GM21723 (cell line): ENCODE measurements at regions not wholly inside any gene's neighbourhood (a gene's known extent, or its start where the extent isn't known, plus 50 kb on each side); places are given as distances from the start of the nearest gene placed in this dataset.
"Not testable (repeated sequence)": the region's sequence is repeated elsewhere in the genome, so short reads cannot be mapped to it uniquely, and the experiment has no call there.

Source experiments
- ATAC-seq: cut with Tn5 transposase; IDR thresholded peaks from one replicate; pipeline ENCODE4 v1.9.1; 2021; ENCODE audit warnings: mild to moderate bottlenecking, moderate library complexity; ENCODE audit not compliant: unreplicated experiment

DNA sequence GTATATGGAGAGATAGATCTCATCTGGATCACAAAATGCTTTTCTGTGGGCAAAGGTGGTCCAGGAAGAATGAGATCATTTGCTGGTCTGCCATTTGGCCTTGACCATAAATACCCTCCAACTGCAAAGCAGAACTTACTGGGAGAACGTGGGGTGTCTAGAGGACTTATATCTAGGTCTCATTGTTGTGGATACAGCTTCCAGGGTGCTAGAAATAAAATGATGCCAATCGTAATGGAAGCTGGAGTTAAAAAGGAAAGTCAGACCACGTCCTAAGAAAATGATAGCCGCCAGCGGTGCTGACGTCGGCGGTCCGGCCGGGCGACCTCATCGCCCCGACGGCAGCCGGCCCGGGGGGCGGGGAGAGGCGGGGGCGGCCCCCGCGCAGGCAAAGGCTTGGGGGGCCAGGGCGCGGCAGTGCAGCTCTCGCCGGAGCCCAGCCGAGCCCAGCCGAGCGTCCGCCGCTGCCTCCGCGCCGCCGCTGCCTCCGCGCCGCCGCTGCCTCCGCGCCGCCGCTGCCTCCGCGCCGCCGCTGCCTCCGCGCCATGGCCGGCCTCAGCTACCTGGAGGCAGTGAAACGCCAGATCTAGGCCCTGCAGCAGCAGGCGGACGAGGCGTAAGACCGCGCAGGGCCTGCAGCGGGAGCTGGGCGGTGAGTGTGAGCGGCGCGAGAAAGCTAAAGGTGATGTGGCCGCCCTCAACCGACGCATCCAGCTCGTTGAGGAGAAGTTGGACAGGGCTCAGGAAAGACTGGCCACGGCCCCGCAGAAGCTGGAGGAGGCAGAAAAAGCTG is 89.5 kb downstream of the EOMES start:
- ATAC-seq = peak; percentile 90

DNA sequence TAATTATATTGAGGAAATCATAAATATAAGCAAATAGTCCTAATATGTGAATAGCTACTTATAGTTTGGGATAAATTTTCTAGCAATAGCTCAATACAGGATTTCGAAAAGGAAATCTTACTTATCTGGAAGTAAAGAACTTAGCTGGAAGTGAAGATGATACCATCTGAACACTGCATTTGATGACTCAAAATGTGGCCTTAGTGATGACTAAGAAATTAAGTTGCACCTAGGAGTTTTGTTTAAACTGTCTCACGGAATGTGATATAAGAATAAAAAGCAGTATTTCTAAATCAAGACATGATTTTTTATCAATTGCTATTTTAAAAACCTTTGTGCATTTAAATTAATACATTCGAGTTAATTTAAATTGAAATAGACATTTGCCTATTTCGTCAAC is 91.2 kb downstream of the EOMES start:
- ATAC-seq = no peak

DNA sequence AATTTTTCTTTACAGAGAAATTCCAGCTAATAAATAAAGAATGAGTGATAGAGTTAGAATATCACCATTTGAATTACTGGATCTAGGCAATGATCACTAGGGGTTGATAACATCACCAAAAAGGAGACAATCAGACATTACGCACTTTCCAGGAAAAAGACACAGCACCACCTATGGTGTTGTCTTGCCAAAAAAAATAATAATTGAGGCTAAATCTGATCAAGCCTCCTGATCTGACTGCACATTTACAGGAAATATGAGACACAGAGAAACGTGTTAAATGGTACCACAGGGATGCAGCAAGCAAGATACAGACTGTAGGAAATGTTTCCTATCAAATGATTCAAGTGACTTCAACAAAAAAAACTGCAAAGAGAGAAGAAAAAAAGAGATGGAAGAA is 92.8 kb downstream of the EOMES start:
- ATAC-seq = no peak

DNA sequence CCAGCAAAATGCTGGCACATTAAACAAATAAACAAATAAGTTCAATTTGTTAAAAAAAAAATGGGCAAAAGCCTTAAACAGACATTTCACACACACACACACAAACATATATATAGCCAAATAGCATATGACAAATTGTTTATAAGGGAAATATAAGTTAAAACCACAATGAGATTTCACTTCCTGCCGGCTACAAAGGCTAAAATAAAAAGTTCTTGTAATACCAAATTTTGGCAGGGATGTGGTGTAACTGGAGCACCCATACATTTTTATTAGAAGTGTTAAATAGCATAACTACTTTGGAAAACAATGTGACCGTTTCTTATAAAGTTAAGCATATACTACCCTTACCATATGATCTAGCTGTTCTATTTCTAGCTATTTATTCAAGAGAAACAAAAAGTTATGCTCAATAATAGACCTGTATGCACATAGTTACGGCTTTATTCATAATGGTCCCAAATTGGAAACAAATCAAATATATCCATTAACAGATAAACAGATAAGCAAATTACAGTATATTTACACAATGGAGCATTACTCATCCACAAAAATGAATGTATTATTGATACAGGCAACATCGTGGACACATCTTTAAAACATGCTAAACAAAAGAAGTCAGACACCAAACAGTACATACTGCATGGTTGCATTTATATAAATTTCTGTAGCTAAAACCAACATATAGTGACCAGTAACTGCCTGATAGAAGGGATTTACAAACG is 93.9 kb downstream of the EOMES start:
- no peak for ATAC-seq

DNA sequence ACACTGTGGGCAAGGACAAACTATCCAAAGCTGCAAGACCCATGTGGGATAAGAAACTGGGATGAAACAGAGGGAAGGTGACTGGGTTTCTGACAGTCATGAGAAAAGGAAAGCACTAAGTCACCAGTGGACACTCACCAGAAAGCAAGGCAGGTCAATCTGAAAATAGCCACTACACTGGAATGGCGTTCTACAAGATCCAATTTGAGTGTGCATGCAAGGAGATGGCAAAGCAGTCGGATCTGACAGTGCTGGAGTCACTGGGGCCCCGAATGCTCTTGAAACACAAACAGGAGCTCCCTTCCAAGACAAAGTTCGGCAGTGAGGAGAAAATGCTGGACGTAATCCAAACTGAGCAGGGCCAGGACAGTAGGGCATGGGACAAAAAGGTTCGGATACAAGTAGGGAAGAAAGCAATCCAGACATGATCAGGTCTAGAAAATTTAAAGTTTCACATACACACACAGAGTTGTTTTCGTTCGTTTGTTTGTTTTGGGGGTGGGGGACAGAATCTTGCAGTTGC is 95.5 kb downstream of the EOMES start:
- ATAC-seq = no peak

DNA sequence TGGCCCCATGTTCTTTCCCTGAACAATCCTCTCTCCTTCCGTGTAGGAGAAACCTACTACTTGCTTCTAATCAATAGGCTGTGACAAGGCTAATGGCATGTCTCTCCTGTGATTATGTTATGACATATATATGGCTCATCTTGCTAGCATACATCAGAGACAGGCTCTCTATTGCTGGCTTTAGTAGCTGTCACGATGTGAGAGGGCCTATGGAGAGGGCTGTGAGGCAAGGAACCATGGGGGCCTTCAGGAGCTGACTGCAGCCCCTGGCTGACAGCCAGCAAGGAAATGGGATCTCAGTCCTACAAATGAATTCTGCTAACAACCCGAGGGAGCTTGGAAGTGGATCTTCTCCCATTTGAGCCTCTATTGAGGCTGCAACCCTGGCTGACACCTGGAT is 96.3 kb downstream of the EOMES start:
- ATAC-seq = no peak

DNA sequence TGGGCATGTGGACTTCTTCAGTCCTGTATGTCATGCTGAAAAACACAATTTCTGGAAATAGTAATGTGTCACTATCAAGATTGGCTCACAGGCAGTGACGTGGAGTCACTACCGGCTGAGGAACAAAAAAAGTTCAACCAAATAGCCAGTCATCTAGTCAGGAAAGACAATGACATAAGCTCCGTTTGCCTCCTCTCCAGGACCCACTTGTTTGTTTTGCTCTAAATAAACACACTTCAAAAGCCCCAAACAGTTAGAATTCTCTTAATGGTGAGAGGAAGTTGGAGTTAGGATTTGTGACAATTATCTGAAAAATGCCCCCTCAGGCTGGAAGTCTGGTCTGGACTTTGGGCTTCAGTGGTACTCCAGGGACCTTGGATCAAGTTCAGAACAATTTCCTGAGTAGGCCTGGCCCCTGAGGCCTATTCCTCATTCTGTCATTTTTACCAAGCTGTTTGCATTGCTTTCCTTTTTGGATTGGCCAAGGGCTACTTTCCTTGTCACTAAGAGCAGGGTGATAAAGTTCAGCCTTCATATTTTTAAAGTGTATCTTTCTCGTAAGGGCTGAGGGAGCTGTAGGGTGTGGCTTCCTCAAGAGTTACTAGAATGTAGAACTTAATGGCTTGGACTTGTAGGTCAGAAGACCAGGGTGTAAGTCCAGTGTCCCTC is 98.9 kb downstream of the EOMES start:
- no peak for ATAC-seq

DNA sequence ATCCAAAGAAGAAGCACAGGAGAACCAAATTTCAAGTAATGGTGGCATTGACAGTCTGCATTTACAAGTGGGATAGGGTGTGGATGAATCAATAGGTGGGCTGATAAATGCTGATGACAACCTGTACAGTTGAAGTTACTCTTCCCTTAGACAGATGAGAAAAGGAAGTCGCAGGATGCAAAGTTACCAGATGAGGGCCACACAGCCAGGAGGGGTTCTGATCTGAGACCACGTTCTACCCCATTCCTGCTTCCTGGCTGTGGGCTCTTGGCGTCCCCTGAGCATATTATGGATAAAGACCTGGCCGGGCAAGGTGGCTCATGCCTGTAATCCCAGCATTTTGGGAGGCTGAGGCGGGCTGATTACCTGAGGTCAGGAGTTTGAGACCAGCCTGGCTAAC is 104.6 kb downstream of the EOMES start:
- no peak for ATAC-seq

DNA sequence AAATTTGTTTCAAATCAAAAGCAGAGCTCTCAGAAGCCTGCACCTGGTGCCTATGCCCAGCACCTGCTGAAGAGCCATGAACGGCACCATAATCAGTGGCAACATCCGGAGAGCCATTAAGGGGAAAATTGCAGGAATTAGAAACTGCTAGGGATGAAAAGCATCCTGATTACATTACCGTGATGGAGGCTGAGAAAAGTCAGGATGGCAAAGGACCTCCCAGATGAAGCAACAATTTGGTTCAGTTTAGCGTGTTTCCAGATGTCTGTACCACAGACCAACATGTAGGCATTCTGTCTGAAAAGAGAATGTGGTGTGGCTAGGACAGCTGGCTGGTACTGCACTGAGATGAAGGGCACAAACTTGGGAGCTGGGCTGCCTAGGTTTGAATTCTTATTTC is 106.1 kb downstream of the EOMES start:
- ATAC-seq = no peak

DNA sequence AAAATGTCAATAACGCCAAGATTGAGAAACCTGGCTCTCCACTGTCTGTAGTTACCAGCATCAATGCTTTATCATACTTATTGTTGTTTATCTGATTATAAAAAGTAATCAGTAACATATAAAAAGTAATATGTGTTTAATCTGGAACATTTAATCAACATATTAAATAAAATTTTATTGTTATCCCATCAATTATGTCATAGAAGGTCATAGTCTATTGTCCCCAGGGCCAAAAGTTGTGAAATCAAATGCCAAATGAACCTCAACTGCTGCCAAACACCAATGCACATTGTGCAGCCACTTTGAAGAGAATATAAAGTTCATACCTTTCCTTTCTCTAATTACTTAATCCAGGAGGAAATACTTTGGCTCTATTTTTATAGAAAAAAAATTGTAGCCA is 106.6 kb downstream of the EOMES start:
- ATAC-seq = no peak

DNA sequence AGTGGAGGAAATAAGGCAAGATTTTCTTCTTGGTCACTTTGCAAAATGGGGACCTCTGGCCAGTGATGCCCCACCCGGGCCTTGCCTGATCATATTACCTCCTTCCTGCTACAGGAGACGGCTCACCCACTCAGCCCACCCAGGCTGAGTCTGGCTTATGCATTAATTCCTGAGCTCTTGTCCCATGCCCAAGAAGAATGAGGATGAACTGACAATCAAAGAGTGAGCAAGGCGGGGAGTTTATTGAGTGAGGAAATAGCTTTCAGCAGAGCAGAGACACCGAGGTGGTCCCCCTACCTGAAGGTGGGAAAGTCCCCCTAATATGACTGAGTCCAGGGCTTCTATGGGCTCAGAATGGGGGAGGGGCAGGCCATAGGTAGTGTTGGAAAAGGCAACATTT is 107.5 kb downstream of the EOMES start:
- no peak for ATAC-seq

DNA sequence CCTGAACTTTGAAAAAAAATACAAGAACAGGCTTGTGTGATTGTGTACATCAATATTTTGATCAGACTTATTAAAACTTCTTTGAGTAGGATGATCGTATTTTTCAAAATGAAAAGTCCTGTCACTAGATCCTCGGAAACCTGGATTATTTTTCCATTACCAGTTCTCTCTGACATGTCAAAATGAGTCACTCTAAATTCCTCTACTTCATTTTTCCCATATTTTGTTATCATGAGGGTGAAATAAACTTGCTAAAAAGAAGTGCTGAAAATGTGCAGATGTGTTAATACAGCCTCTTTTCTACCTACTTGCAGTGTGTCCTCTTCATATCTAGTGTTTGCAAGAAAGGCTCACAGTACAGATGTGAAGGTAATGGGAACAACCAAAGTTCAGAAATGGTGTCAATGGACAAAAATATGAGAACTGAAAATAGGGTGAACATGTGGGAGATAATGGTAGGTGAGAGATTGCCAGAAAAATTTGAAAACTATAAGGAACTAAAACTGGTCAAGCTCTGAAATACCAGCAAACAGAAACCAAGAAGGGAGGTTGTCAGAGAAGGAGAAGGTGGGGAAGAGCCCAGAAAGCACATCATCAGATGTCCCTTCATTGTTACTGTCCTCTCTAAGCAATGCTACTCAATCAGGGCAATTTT is 108.2 kb downstream of the EOMES start:
- no peak for ATAC-seq

DNA sequence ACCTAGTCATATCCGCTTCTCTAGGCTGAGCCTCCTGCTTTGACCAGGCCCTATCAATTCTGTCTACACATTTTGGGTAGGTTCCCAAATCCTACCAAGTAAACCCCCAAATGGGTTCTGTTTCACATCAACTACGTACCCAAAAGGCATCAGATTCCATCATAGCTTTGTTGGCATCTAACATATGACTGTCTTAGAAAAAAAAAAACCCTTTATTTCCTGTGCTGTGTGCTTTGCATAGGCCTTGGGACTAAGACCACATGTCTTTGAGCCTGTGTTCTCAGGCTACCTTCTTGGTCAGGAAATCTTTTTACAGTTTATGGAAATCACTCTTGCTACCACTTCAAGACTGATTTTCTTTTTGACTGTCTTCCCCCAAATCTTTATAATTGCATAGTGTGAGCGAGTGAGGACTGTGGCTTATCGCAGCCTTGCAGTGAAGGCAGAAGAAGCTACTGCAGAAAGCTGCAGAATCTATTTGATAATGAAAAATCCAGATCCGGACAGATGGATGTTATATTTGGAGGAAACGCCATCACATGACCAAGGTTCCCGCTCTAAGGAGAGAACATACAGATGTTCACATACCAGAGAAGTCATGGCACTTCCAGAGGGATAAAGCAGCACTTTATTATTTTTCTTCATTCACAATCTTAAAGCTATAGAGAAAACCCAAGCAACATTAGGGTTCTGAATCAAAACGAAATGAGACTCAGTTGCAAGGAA is 111.2 kb downstream of the EOMES start:
- ATAC-seq = peak; percentile 51

DNA sequence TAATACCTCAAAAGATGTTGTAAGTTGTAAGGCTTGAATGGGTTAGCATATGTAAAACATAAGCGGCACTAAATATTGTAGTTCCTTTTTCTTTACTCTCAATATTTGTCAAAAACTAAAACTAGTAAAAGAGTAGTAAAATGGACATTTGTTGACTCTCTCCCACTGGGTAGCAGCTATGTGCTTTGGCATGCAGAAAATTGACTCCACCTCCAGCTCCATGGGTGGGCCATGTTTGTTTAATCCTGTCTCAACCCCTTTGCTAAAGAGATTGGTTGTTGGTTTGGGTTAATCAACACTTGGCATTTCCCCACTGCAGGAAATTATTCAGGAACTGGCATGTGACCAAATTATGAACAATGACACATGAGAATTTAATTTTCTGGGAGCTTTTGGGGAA is 114.8 kb downstream of the EOMES start:
- ATAC-seq = no peak

DNA sequence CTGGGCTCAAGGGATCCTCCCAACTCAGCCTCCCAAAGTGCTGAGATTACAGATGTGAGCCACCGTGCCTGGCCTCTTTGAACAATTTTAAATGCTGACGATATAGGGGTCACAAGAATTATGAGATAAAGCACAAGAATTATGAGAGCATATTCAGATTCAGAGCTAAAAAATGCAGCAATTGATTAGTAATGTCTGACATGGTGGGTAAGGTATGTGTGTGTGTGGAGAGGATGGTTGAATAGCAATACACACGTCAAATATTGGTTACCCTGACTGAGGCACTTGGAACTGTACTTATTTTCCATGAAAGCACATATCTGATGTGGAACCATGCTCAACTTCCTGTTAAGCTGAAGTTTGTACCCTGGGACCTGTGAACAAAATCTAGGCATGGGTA is 115.6 kb downstream of the EOMES start:
- no peak for ATAC-seq

DNA sequence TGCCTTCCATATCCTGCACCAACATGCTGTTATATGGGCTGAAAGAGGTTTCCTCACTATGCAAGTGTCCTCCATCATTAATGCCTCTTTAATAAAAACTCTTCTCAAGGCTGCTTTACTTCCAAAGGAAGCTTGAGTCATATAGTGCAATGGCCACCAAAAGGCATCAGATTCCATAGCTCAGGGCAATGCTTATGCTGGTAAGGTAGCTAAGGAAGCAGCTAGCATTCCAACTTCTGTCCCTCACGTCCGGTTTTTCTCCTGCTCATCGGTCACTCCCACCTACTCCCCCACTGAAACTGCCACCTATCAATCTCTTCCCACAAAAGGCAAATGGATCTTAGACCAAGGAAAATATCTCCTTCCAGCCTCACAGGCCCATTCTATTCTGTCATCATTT is 117.1 kb upstream of the SLC4A7 start:
- ATAC-seq = not testable (repeated sequence)

DNA sequence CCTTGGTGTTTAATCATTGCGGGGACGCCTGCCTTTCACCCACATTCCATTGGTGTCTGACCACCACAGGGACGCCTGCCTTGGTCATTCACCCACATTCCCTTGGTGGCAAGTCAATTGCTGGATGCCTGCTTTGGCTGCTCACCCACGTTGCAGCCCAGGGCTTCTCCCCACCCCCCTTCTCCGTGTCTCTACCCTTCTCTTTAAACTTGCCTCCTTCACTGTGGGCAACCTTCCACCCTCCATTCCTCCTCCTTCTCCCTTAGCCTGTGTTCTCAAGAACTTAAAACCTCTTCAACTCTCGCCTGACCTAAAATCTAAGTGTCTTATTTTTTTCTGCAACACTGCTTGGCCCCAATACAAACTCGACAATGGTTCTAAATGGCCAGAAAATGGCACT is 115.6 kb upstream of the SLC4A7 start:
- ATAC-seq = not testable (repeated sequence)

DNA sequence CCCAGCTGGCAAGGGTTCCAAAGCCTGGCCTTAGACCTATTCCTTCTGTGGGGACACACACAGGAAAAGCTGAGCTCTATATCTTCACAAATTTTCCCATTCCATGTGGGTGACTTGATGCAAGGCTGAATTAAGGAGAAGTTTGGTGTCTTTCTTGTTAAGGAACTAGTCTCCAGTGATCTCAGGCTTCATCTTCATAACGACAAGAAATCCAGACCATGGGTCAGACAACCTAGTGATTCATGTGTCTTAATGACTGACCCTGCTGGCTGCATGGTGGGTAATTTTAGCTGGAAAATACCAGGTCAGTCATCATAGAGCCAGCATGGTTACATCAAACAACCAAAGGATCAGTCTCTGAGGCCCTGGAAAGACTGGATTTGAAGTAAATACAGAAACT is 112.7 kb upstream of the SLC4A7 start:
- no peak for ATAC-seq

DNA sequence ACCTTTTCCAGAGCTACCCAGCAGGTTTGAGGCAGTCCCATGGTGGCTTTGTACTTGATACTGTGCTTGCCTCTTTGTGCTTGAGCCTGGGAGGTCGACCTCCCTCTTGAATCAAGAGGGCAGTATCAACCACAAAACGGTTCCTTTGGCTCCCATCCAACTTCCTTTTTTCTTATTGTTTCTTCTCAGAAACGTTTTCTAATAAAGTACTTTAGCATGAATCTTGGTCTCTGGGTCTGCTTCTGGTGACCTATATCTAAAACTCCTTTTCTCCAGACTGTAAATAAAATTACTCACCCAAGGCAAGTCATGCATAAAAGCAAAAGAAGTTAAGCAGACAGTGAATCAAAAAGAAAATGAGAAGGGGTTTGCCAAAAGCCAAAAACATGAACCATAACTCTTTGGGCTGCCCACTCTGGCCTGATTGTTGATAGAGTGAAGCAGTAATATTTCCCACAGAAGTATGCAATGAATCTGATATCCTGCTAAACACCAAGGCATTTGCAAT is 112.2 kb upstream of the SLC4A7 start:
- peak; percentile 74 for ATAC-seq

DNA sequence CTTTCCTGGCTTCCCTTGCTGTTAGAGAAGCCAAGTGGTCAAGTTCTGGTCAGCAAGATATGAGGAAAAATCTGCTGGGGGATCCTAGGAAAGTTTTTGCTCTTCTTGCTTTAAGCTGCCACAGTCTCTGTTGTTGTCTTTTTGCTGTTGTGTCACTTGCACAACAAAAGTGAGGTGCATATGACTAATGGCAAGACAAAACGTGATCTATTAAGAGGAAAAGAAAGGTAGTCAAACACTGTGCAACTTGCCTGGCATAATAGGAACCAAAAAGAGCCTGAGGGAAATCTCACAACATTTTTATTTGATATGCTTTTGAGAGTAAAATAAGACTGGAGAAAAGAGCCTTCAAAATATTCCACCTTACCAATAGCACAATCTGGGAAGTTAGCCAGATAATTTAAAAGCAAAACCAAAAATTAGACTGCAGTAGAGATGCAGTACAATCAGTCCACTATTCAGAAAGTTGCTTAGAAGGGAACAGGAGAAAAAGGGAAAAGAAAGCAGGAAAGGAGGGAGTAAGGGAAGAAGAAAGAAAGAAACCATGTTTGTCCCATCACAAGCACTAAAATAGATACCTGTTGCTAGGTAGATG is 110.0 kb upstream of the SLC4A7 start:
- ATAC-seq = no peak
